Esophagus squamous epithelium (tissue), 5 donors: ENCODE measurements at regions not wholly inside any gene's neighbourhood (a gene's known extent, or its start where the extent isn't known, plus 50 kb on each side); places are given as distances from the start of the nearest gene placed in this dataset.

ENCODE experiments used
- DNase-seq: peaks from one replicate; lab custom pipeline; 2025; lab: John Stamatoyannopoulos, UW
- H3K27ac ChIP-seq, 4 donors: fragments of 200-600 bp; sonication (generic); one replicate each; pipeline ENCODE4 v1.5.1; 2016 to 2019; ENCODE audit warnings: mild to moderate bottlenecking in 1 of 4
- H3K27me3 ChIP-seq, 4 donors: fragments of 200-600 bp; sonication (generic); 1 replicate in 3 of 4; 2 replicates in 1 of 4; pipeline versions ENCODE4 v1.5.1 to v1.6.0; 2017 to 2021; ENCODE audit warnings: antibody characterized with exemption in 1 of 4
- H3K36me3 ChIP-seq, 3 donors: fragments of 200-600 bp; sonication (generic); one replicate each; pipeline ENCODE4 v1.5.1; 2016 to 2019
- H3K4me1 ChIP-seq, 3 donors: fragments of 200-600 bp; sonication (generic); one replicate each; pipeline ENCODE4 v1.5.1; 2017 to 2019
- H3K4me3 ChIP-seq, 4 donors: fragments of 200-600 bp; sonication (generic); 1 replicate in 3 of 4; 2 replicates in 1 of 4; pipeline ENCODE4 v1.5.1; 2016 to 2019; ENCODE audit warnings: mild to moderate bottlenecking in 2 of 4, moderate library complexity in 1 of 4
- H3K9me3 ChIP-seq, 3 donors: fragments of 200-600 bp; sonication (generic); one replicate each; pipeline ENCODE4 v1.5.1; 2016 to 2019
- CTCF ChIP-seq, 6 experiments: fragments of 450-650 bp in 4 of 6; fragments of 200-600 bp in 2 of 6; sonication (generic) in 2 of 6; IDR thresholded peaks; one replicate each; pipeline ENCODE4 v1.5.1; 2016 to 2019; ENCODE audit warnings: antibody characterized with exemption in 6 of 6, mild to moderate bottlenecking in 4 of 6, moderate library complexity in 4 of 6
- POLR2A ChIP-seq, 4 donors: fragments of 450-650 bp; IDR thresholded peaks; one replicate each; pipeline ENCODE4 v1.6.1; 2017; ENCODE audit warnings: antibody characterized with exemption in 4 of 4, mild to moderate bottlenecking in 4 of 4, moderate library complexity in 3 of 4
- WGBS, 2 donors: methylation state at CpG; one replicate each; pipeline ENCODE4 v1.1.5; 2018; 5-methylcytosine and 5-hydroxymethylcytosine counted together
- intact Hi-C: fragments of 100-400 bp; cut with DNase I; formaldehyde crosslinking; loops from one replicate; pipeline ENCODE4 v1.15.0; 2022
- donor health status: DM: yes; HTN: yes; CAD: no.

DNA sequence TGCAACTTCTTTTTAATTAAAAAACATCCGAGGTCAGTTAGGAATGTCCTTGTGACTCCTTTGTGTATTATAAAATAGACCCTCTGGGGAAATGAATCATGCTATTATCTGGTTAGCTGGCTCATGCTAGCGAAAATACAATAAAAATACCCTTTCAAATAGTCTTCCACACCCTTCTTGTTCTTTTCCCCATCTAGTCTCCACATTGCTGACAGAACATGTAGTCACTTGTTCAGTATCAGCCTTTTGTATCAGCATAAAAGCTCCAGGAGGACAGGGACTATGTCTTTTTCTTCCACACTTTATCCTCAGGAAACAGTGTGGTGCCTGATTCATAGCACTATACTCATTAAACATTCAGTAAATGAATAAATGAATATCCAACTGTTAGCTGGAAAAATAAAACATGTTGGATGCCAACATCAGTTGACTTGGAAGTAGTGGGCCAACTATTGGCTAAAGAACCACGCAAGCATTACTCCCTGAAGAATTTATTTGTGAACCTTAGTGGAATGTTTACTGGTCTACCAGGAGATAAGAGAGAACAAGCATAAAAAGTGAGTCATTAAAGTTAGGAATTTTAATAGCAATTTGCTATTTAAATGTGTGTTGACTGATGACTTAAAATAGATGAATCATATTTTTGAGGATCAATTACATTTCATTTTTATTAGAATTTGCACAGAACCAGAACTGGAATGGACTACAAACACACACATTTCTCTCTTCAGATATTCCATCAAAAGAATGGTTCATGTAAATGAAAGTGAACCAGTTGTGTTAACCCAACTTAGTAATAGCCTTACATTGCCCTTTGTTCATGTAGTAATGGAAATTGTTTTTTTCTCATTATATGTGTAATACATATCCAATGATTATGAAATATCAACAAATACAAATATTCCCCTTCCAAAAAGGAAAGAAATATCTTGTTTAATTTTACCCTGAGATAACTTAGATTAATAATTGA is 129.6 kb downstream of the DKK1 start:
- TF ChIP-seq CTCF (IDR thresholded peaks at IDR 0.05) = no peak
- TF ChIP-seq POLR2A (IDR thresholded peaks at IDR 0.05) = no peak
- no peak overlapping the region for H3K4me3 ChIP-seq
- WGBS, 2 donors = 19 to 23% methylated on average over 3 of the region's 3 CpGs
- no peaks in the 10 kb centered on the region for H3K27me3 ChIP-seq
- peaks cover 0 to 15% (median 0%) of the 10 kb centered on the region in 3 donors for H3K4me1 ChIP-seq
- H3K27ac ChIP-seq = peak overlapping the region in 3 of 4 donors; percentile 8 to 66 (median 47)
- no peaks in the 10 kb centered on the region for H3K36me3 ChIP-seq
- intact Hi-C loops = no loop called here
- no peaks in the 10 kb centered on the region for H3K9me3 ChIP-seq
- DNase-seq = no peak

- 40 to 57% methylated on average over 5 of the region's 5 CpGs for whole genome bisulfite sequencing, 2 donors
- Histone ChIP-seq H3K9me3 (no peaks in the 10 kb centered on the region), H3K36me3 (no peaks in the 10 kb centered on the region), H3K4me1 (peaks cover 0 to 15% (median 0%) of the 10 kb centered on the region in 3 donors), H3K4me3 (no peak overlapping the region), H3K27me3 (no peaks in the 10 kb centered on the region), H3K27ac (no peak overlapping the region)
- intact Hi-C loops = no loop called here
- no peak for DNase-seq
- no peak for TF ChIP-seq CTCF (IDR thresholded peaks at IDR 0.05)
- TF ChIP-seq POLR2A (IDR thresholded peaks at IDR 0.05) = no peak
Observed at GRCh38 chr10:52446391-52446790, 132.3 kb downstream of the DKK1 start.

DNA sequence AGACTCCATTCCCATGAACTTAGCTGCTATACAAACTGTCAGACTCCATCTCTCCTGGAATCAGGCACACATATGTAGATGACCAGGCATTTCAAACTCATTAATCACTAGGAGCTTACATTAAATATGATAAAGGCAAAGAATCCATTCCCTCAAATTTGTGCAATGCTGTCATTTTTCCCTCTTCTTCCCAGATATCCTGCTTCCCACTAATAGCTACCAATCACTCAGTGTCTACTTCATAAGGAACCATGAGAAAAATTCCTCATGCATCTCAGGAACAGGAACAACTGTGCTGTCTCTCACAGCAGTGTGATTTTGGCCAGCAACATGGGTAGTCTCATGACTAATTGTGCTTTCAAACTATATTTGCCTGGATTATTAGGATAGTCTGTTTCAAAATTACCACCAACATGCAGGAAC is 133.9 kb downstream of the DKK1 start:
- TF ChIP-seq POLR2A (IDR thresholded peaks at IDR 0.05) = no peak
- no peak for TF ChIP-seq CTCF (IDR thresholded peaks at IDR 0.05)
- no peaks in the 10 kb centered on the region for H3K27me3 ChIP-seq
- H3K4me3 ChIP-seq = no peak overlapping the region
- H3K27ac ChIP-seq = no peak overlapping the region
- H3K4me1 ChIP-seq = peaks cover 0 to 13% (median 0%) of the 10 kb centered on the region in 3 donors
- H3K9me3 ChIP-seq = no peaks in the 10 kb centered on the region
- no peaks in the 10 kb centered on the region for H3K36me3 ChIP-seq
- intact Hi-C loops = no loop called here
- no peak for DNase-seq

GRCh38 chr10:52450762-52451291 is 136.7 kb downstream of the DKK1 start:
- H3K27ac ChIP-seq = no peak overlapping the region
- no peaks in the 10 kb centered on the region for H3K27me3 ChIP-seq
- 87% methylated on average over 6 of the region's 6 CpGs for WGBS, 2 donors
- DNase-seq = no peak
- no peak overlapping the region for H3K4me3 ChIP-seq
- H3K36me3 ChIP-seq = no peaks in the 10 kb centered on the region
- no peaks in the 10 kb centered on the region for H3K9me3 ChIP-seq
- no peak for TF ChIP-seq CTCF (IDR thresholded peaks at IDR 0.05)
- TF ChIP-seq POLR2A (IDR thresholded peaks at IDR 0.05) = no peak
- intact Hi-C loops = no loop called here
- no peaks in the 10 kb centered on the region for H3K4me1 ChIP-seq

DNA sequence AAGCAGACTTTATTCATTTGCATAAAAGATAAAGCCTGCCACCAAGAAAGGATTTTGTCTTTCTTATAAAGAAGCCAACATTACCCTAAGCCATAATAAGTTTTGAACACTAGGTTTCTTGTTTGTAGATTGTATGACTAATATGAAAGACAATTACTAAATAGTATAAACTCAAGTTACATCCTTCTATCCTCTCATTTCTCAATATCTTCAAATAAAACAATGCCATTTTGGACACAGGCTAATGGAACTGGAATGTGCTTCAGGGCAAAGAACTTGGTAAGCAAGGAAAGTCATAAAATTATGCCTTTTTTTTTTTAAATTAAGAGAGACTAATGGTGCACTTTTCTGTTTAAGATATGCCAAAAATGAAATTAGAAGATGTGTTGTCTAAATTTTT is 137.7 kb downstream of the DKK1 start:
- H3K4me1 ChIP-seq = no peaks in the 10 kb centered on the region
- TF ChIP-seq CTCF (IDR thresholded peaks at IDR 0.05) = no peak
- no peak for TF ChIP-seq POLR2A (IDR thresholded peaks at IDR 0.05)
- H3K4me3 ChIP-seq = no peak overlapping the region
- no peak overlapping the region for H3K27ac ChIP-seq
- H3K36me3 ChIP-seq = no peaks in the 10 kb centered on the region
- H3K9me3 ChIP-seq = no peaks in the 10 kb centered on the region
- intact Hi-C loops = no loop called here
- no peak for DNase-seq
- H3K27me3 ChIP-seq = no peaks in the 10 kb centered on the region
